ENCODE measurements at regions not wholly inside any gene's neighbourhood (a gene's known extent, or its start where the extent isn't known, plus 50 kb on each side); places are given as distances from the start of the nearest gene placed in this dataset.

- TF ChIP-seq POLR2AphosphoS5 (IDR thresholded peaks at IDR 0.05), result no peak
- TF ChIP-seq, protein P1, sequence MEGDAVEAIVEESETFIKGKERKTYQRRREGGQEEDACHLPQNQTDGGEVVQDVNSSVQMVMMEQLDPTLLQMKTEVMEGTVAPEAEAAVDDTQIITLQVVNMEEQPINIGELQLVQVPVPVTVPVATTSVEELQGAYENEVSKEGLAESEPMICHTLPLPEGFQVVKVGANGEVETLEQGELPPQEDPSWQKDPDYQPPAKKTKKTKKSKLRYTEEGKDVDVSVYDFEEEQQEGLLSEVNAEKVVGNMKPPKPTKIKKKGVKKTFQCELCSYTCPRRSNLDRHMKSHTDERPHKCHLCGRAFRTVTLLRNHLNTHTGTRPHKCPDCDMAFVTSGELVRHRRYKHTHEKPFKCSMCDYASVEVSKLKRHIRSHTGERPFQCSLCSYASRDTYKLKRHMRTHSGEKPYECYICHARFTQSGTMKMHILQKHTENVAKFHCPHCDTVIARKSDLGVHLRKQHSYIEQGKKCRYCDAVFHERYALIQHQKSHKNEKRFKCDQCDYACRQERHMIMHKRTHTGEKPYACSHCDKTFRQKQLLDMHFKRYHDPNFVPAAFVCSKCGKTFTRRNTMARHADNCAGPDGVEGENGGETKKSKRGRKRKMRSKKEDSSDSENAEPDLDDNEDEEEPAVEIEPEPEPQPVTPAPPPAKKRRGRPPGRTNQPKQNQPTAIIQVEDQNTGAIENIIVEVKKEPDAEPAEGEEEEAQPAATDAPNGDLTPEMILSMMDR (IDR thresholded peaks at IDR 0.05), result no peak
Measured at GRCh38 chr5:72720205-72720604, 96.3 kb upstream of the TNPO1 start.

All from breast epithelium (tissue), 3 donors.